ENCODE measurements at regions not wholly inside any gene's neighbourhood (a gene's known extent, or its start where the extent isn't known, plus 50 kb on each side); places are given as distances from the start of the nearest gene placed in this dataset.

- no peak for TF ChIP-seq THRA (IDR thresholded peaks at IDR 0.05)
- TF ChIP-seq, protein P1, sequence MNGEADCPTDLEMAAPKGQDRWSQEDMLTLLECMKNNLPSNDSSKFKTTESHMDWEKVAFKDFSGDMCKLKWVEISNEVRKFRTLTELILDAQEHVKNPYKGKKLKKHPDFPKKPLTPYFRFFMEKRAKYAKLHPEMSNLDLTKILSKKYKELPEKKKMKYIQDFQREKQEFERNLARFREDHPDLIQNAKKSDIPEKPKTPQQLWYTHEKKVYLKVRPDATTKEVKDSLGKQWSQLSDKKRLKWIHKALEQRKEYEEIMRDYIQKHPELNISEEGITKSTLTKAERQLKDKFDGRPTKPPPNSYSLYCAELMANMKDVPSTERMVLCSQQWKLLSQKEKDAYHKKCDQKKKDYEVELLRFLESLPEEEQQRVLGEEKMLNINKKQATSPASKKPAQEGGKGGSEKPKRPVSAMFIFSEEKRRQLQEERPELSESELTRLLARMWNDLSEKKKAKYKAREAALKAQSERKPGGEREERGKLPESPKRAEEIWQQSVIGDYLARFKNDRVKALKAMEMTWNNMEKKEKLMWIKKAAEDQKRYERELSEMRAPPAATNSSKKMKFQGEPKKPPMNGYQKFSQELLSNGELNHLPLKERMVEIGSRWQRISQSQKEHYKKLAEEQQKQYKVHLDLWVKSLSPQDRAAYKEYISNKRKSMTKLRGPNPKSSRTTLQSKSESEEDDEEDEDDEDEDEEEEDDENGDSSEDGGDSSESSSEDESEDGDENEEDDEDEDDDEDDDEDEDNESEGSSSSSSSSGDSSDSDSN (IDR thresholded peaks at IDR 0.05; ENCODE audit: borderline replicate concordance in 1 of 2, low read depth in 2 of 2, low read length in 2 of 2): no peak
- no peak for TF ChIP-seq HSF4 (CRISPR knock-in tag; IDR thresholded peaks at IDR 0.05; ENCODE audit: borderline replicate concordance)
- no peak for TF ChIP-seq NR1H2 (CRISPR knock-in tag; IDR thresholded peaks at IDR 0.05)
- no peak for TF ChIP-seq POLR2G (IDR thresholded peaks at IDR 0.05; ENCODE audit: low read depth, low read length)
- TF ChIP-seq, protein P2, sequence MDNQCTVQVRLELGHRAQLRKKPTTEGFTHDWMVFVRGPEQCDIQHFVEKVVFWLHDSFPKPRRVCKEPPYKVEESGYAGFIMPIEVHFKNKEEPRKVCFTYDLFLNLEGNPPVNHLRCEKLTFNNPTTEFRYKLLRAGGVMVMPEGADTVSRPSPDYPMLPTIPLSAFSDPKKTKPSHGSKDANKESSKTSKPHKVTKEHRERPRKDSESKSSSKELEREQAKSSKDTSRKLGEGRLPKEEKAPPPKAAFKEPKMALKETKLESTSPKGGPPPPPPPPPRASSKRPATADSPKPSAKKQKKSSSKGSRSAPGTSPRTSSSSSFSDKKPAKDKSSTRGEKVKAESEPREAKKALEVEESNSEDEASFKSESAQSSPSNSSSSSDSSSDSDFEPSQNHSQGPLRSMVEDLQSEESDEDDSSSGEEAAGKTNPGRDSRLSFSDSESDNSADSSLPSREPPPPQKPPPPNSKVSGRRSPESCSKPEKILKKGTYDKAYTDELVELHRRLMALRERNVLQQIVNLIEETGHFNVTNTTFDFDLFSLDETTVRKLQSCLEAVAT (IDR thresholded peaks at IDR 0.05): no peak
- TF ChIP-seq HNRNPLL (IDR thresholded peaks at IDR 0.05; ENCODE audit: low read depth, low read length, poor library complexity, severe bottlenecking): no peak
- TF ChIP-seq ZNF586 (CRISPR knock-in tag; conservative IDR thresholded peaks at IDR 0.05): no peak
Observed at GRCh38 chr13:22536851-22537250, 643.9 kb upstream of the SGCG start (continued).
